H1 (cell line): ENCODE measurements at regions not wholly inside any gene's neighbourhood (a gene's known extent, or its start where the extent isn't known, plus 50 kb on each side); places are given as distances from the start of the nearest gene placed in this dataset.

ENCODE experiments used
- CTCF ChIA-PET: fragments of 300-600 bp; sonication (Branson Sonifier 250); formaldehyde crosslinking; loops from one replicate; lab custom pipeline; 2021; ENCODE audit not compliant: partially characterized antibody; lab: Charles Lee
- POLR2A ChIA-PET: fragments of 300-600 bp; sonication (Branson Sonifier 250); formaldehyde crosslinking; loops from one replicate; lab custom pipeline; 2021; ENCODE audit warnings: inconsistent platforms; ENCODE audit not compliant: partially characterized antibody; lab: Charles Lee
- DNase-seq, 2 experiments: peaks; one replicate each; pipeline versions ENCODE4 v3.0.0 to v3.0.0-alpha.2; 2010 to 2022; ENCODE audit warnings: low spot score in 2 of 2, low read depth in 1 of 2, mixed read lengths in 1 of 2
- FAIRE-seq: peaks from 2 replicates; lab custom pipeline; 2011; peaks lifted over from hg19 to GRCh38; lab: Jason Lieb, UNC
- H2AFZ ChIP-seq: 2 replicates; pipeline ENCODE4 v1.8.1; 2012; ENCODE audit warnings: low read length, inconsistent platforms
- H2AK5ac ChIP-seq: 2 replicates; pipeline ENCODE4 v1.6.1; 2013; ENCODE audit warnings: low read depth, low read length
- H2BK120ac ChIP-seq: replicated peaks from 2 replicates; pipeline ENCODE3; 2013; ENCODE audit warnings: low read depth, low read length, inconsistent platforms
- H2BK12ac ChIP-seq: 2 replicates; pipeline ENCODE4 v1.6.1; 2013; ENCODE audit warnings: low read depth, low read length
- H2BK15ac ChIP-seq: 2 replicates; pipeline ENCODE4 v1.6.1; 2013; ENCODE audit warnings: low read length
- H2BK20ac ChIP-seq: 2 replicates; pipeline ENCODE4 v1.6.1; 2013; ENCODE audit warnings: low read length
- H2BK5ac ChIP-seq: 2 replicates; pipeline ENCODE4 v1.6.1; 2013; ENCODE audit warnings: low read depth, low read length
- H3K14ac ChIP-seq: 2 replicates; pipeline ENCODE4 v1.6.1; 2013; ENCODE audit warnings: inconsistent platforms; ENCODE audit not compliant: insufficient read length
- H3K18ac ChIP-seq: 2 replicates; pipeline ENCODE4 v1.6.1; 2013; ENCODE audit warnings: low read length; ENCODE audit errors: extremely low read depth
- H3K23ac ChIP-seq: 2 replicates; pipeline ENCODE4 v1.6.1; 2013; ENCODE audit warnings: inconsistent platforms; ENCODE audit not compliant: insufficient read length
- H3K23me2 ChIP-seq: 2 replicates; pipeline ENCODE4 v1.6.1; 2013; ENCODE audit warnings: low read depth, low read length
- H3K27ac ChIP-seq: 2 replicates; pipeline ENCODE4 v1.6.1; 2011; ENCODE audit warnings: low read depth, low read length, inconsistent platforms
- H3K27me3 ChIP-seq, 4 experiments: replicated peaks in 1 of 4; 1 replicate in 1 of 4; 2 replicates in 3 of 4; pipeline versions ENCODE4 v1.6.1 to v1.8.1; 2011 to 2013; ENCODE audit warnings: low read length in 3 of 4, mild to moderate bottlenecking in 3 of 4, inconsistent platforms in 2 of 4, mixed read lengths in 2 of 4, moderate library complexity in 1 of 4; ENCODE audit not compliant: control insufficient read depth in 3 of 4, insufficient read depth in 3 of 4; ENCODE audit errors: extremely low read depth in 1 of 4
- H3K36me3 ChIP-seq, 4 experiments: 2 replicates each; pipeline versions ENCODE4 v1.6.1 to v1.8.1; 2011 to 2013; ENCODE audit warnings: mild to moderate bottlenecking in 4 of 4, low read length in 3 of 4, moderate library complexity in 2 of 4, control low read depth in 1 of 4, inconsistent platforms in 1 of 4; ENCODE audit not compliant: insufficient read depth in 4 of 4, control insufficient read depth in 2 of 4
- H3K4ac ChIP-seq: replicated peaks from 2 replicates; pipeline ENCODE3; 2013; ENCODE audit warnings: low read length, low read depth, mixed read lengths, inconsistent platforms; ENCODE audit not compliant: insufficient read length
- H3K4me1 ChIP-seq, 4 experiments: replicated peaks in 1 of 4; 1 replicate in 1 of 4; 2 replicates in 3 of 4; pipeline versions ENCODE4 v1.6.1 to v1.8.1; 2011 to 2013; ENCODE audit warnings: low read length in 3 of 4, inconsistent platforms in 2 of 4, mixed read lengths in 1 of 4; ENCODE audit not compliant: insufficient read depth in 4 of 4, control insufficient read depth in 3 of 4
- H3K4me2 ChIP-seq, 2 experiments: 2 replicates each; pipeline versions ENCODE4 v1.6.1 to v1.8.1; 2011 to 2013; ENCODE audit warnings: low read depth in 2 of 2, low read length in 2 of 2, control low read depth in 1 of 2, inconsistent platforms in 1 of 2, mild to moderate bottlenecking in 1 of 2; ENCODE audit not compliant: insufficient read depth in 1 of 2
- H3K4me3 ChIP-seq, 4 experiments: fragments of 200-600, 300-600 bp in 1 of 4; sonication (generic), shearing (Covaris generic), sonication (Bioruptor Twin) in 1 of 4; 2 replicates each; pipeline versions ENCODE4 v1.5.1 to v1.8.1; 2011 to 2016; ENCODE audit warnings: low read length in 4 of 4, low read depth in 3 of 4, control low read depth in 2 of 4, inconsistent platforms in 2 of 4, mild to moderate bottlenecking in 2 of 4, mixed read lengths in 1 of 4, moderate library complexity in 1 of 4; ENCODE audit not compliant: insufficient read depth in 2 of 4; ENCODE audit errors: extremely low read depth in 1 of 4
- H3K56ac ChIP-seq: replicated peaks from 2 replicates; pipeline ENCODE3; 2013; ENCODE audit warnings: low read depth, mild to moderate bottlenecking, mixed read lengths, low read length, inconsistent platforms; ENCODE audit not compliant: insufficient read length
- H3K79me1 ChIP-seq: 2 replicates; pipeline ENCODE4 v1.6.1; 2013; ENCODE audit warnings: low read depth, low read length, control low read depth
- H3K79me2 ChIP-seq, 2 experiments: 2 replicates each; pipeline versions ENCODE4 v1.6.1 to v1.8.1; 2012 to 2013; ENCODE audit warnings: low read length in 2 of 2, mild to moderate bottlenecking in 2 of 2, inconsistent platforms in 1 of 2; ENCODE audit not compliant: insufficient read depth in 2 of 2, control insufficient read depth in 1 of 2
- H3K9ac ChIP-seq, 4 experiments: replicated peaks in 1 of 4; 1 replicate in 1 of 4; 2 replicates in 3 of 4; pipeline versions ENCODE4 v1.6.1 to v1.8.1; 2011 to 2013; ENCODE audit warnings: low read depth in 3 of 4, low read length in 3 of 4, control low read depth in 2 of 4, mild to moderate bottlenecking in 2 of 4, moderate library complexity in 2 of 4, inconsistent platforms in 1 of 4; ENCODE audit errors: extremely low read depth in 1 of 4
- H3K9me3 ChIP-seq, 2 experiments: 2 replicates each; pipeline versions ENCODE4 v1.6.1 to v1.8.1; 2012 to 2013; ENCODE audit warnings: mild to moderate bottlenecking in 2 of 2, moderate library complexity in 2 of 2, control low read depth in 1 of 2, inconsistent platforms in 1 of 2, low read depth in 1 of 2, low read length in 1 of 2, mixed read lengths in 1 of 2; ENCODE audit not compliant: insufficient read depth in 2 of 2
- H4K20me1 ChIP-seq, 2 experiments: replicated peaks in 1 of 2; 2 replicates each; pipeline versions ENCODE3 to v1.8.1; 2011 to 2013; ENCODE audit warnings: inconsistent platforms in 2 of 2, low read length in 2 of 2, mild to moderate bottlenecking in 1 of 2; ENCODE audit not compliant: insufficient read depth in 2 of 2, control insufficient read depth in 1 of 2
- H4K5ac ChIP-seq: 2 replicates; pipeline ENCODE4 v1.6.1; 2013; ENCODE audit warnings: low read length, low read depth, mixed read lengths, inconsistent platforms; ENCODE audit not compliant: insufficient read length
- H4K8ac ChIP-seq: 2 replicates; pipeline ENCODE4 v1.8.0; 2013; ENCODE audit warnings: mild to moderate bottlenecking, moderate library complexity, low read length, inconsistent platforms; ENCODE audit not compliant: insufficient read depth; ENCODE audit errors: extremely low read depth
- H4K91ac ChIP-seq: replicated peaks from 2 replicates; pipeline ENCODE3; 2013; ENCODE audit warnings: low read length, mixed read lengths, inconsistent platforms; ENCODE audit not compliant: insufficient read length
- CREB1 ChIP-seq: IDR thresholded peaks from 2 replicates; pipeline ENCODE4 v1.6.1; 2012; ENCODE audit warnings: inconsistent platforms
- E2F6 ChIP-seq: IDR thresholded peaks from 2 replicates; pipeline ENCODE4 v1.6.1; 2012; ENCODE audit warnings: inconsistent platforms
- HDAC6 ChIP-seq: IDR thresholded peaks from one replicate; pipeline ENCODE4 v1.7.1; 2012; ENCODE audit warnings: low read depth, mild to moderate bottlenecking, inconsistent platforms, low read length, moderate library complexity
- JUN ChIP-seq: IDR thresholded peaks from 2 replicates; pipeline ENCODE4 v1.6.1; 2011; ENCODE audit warnings: low read depth, mild to moderate bottlenecking, improper control_type of control experiment, low read length
- KDM5A ChIP-seq: fragments of 200-600 bp; IDR thresholded peaks from 2 replicates; pipeline ENCODE4 v1.7.1; 2012; ENCODE audit warnings: mild to moderate bottlenecking, low read length, inconsistent platforms, mixed read lengths
- NANOG ChIP-seq: IDR thresholded peaks from 2 replicates; pipeline ENCODE4 v1.6.1; 2011; ENCODE audit warnings: low read length, low read depth, mild to moderate bottlenecking, inconsistent platforms; ENCODE audit not compliant: insufficient read depth, poor library complexity, severe bottlenecking
- RNF2 ChIP-seq: fragments of 200-900, 300-1000 bp; sonication (generic); IDR thresholded peaks from 2 replicates; pipeline ENCODE4 v1.7.1; 2016; ENCODE audit warnings: borderline replicate concordance, low read depth, mild to moderate bottlenecking, antibody characterized with exemption, low read length; ENCODE audit not compliant: poor library complexity, severe bottlenecking; ENCODE audit errors: missing control alignments
- RXRA ChIP-seq: IDR thresholded peaks from 2 replicates; pipeline ENCODE4 v1.6.1; 2011; ENCODE audit warnings: low read depth, mild to moderate bottlenecking, low read length, moderate library complexity; ENCODE audit not compliant: insufficient read depth
- SIN3A ChIP-seq, 2 experiments: IDR thresholded peaks in 1 of 2; conservative IDR thresholded peaks in 1 of 2; 2 replicates each; pipeline ENCODE4 v1.6.1; 2011 to 2012; ENCODE audit warnings: low read length in 2 of 2, improper control_type of control experiment in 1 of 2, low read depth in 1 of 2, mild to moderate bottlenecking in 1 of 2
- SIRT6 ChIP-seq: IDR thresholded peaks from one replicate; pipeline ENCODE4 v1.7.1; 2012; ENCODE audit warnings: low read length, inconsistent platforms
- SP4 ChIP-seq: IDR thresholded peaks from 2 replicates; pipeline ENCODE4 v1.6.1; 2012; ENCODE audit warnings: low read length, inconsistent platforms
- TBP ChIP-seq: IDR thresholded peaks from 2 replicates; pipeline ENCODE4 v1.6.1; 2011; ENCODE audit warnings: low read depth, low read length, improper control_type of control experiment
- TCF12 ChIP-seq: IDR thresholded peaks from 2 replicates; pipeline ENCODE4 v1.6.1; 2011; ENCODE audit warnings: low read depth, mild to moderate bottlenecking, low read length
- YY1 ChIP-seq: IDR thresholded peaks from 2 replicates; pipeline ENCODE4 v1.6.1; 2011; ENCODE audit warnings: low read depth, mild to moderate bottlenecking, low read length
- WGBS, 2 experiments: shearing (Covaris generic) in 1 of 2; methylation state at CpG; one replicate each; pipeline versions ENCODE4 v1.1.6 to v1.1.7; 2013 to 2015; ENCODE audit warnings: low lambda C conversion rate in 2 of 2, mixed read lengths in 2 of 2, inconsistent platforms in 1 of 2, low coverage in 1 of 2, missing lambda C conversion rate in 1 of 2; ENCODE audit not compliant: insufficient replicate concordance in 2 of 2, insufficient coverage in 1 of 2, insufficient read length in 1 of 2; ENCODE audit errors: extremely low coverage in 1 of 2, missing lambda C conversion rate in 1 of 2; 5-methylcytosine and 5-hydroxymethylcytosine counted together

GRCh38 chr7:32802305-32802910 is 89.2 kb downstream of the KBTBD2 start:
- H2BK120ac ChIP-seq: no peak overlapping the region
- no peak overlapping the region for H2BK12ac ChIP-seq
- H2AFZ ChIP-seq: no peak overlapping the region
- H3K18ac ChIP-seq: no peak overlapping the region
- H2BK15ac ChIP-seq: no peak overlapping the region
- ChIA-PET POLR2A (no interaction called here), CTCF (interaction anchor here (0.5 to 3.3 kb wide), 4 partner anchors 44 to 694 kb away, joined by 3 to 13 read pairs (median 7); no protein-coding TSS in a partner anchor)
- H3K9ac ChIP-seq: no peak overlapping the region
- H4K5ac ChIP-seq: no peak overlapping the region
- no peak overlapping the region for H4K91ac ChIP-seq
- no peaks in the 10 kb centered on the region for H3K79me2 ChIP-seq
- peaks cover 10 to 18% of the 10 kb centered on the region in 2 experiments for H3K9me3 ChIP-seq
- H3K23ac ChIP-seq: no peak overlapping the region
- H3K4me2 ChIP-seq: no peak overlapping the region
- no peaks in the 10 kb centered on the region for H3K27me3 ChIP-seq
- H3K79me1 ChIP-seq: no peaks in the 10 kb centered on the region
- no peaks in the 10 kb centered on the region for H4K20me1 ChIP-seq
- H4K8ac ChIP-seq: no peak overlapping the region
- H3K23me2 ChIP-seq: no peaks in the 10 kb centered on the region
- H3K4me3 ChIP-seq: no peak overlapping the region
- DNase-seq (no peak), FAIRE-seq (no peak)
- H3K27ac ChIP-seq: no peak overlapping the region
- no peak overlapping the region for H2BK5ac ChIP-seq
- WGBS, 2 experiments: 82% methylated on average over 3 of the region's 3 CpGs; no CpG with 5 or more reads in 1 of the 2 experiments
- no peak overlapping the region for H3K14ac ChIP-seq
- H2AK5ac ChIP-seq: no peak overlapping the region
- H2BK20ac ChIP-seq: no peak overlapping the region
- H3K4ac ChIP-seq: no peak overlapping the region
- no peaks in the 10 kb centered on the region for H3K36me3 ChIP-seq
- H3K56ac ChIP-seq: no peak overlapping the region
- H3K4me1 ChIP-seq: no peaks in the 10 kb centered on the region
- TF ChIP-seq JUN (no peak), KDM5A (no peak), SIN3A (conservative IDR thresholded peaks at IDR 0.05 in 1 of 2, IDR thresholded peaks at IDR 0.05 in 1 of 2; ENCODE audit: low read depth in 1 of 2, low read length in 2 of 2) (no peak), E2F6 (no peak), SP4 (no peak), RXRA (no peak), YY1 (no peak), HDAC6 (no peak), TBP (no peak), SIRT6 (no peak), NANOG (no peak), RNF2 (no peak), CREB1 (no peak), TCF12 (no peak)
